ENCODE measurements at regions not wholly inside any gene's neighbourhood (a gene's known extent, or its start where the extent isn't known, plus 50 kb on each side); places are given as distances from the start of the nearest gene placed in this dataset.

DNA sequence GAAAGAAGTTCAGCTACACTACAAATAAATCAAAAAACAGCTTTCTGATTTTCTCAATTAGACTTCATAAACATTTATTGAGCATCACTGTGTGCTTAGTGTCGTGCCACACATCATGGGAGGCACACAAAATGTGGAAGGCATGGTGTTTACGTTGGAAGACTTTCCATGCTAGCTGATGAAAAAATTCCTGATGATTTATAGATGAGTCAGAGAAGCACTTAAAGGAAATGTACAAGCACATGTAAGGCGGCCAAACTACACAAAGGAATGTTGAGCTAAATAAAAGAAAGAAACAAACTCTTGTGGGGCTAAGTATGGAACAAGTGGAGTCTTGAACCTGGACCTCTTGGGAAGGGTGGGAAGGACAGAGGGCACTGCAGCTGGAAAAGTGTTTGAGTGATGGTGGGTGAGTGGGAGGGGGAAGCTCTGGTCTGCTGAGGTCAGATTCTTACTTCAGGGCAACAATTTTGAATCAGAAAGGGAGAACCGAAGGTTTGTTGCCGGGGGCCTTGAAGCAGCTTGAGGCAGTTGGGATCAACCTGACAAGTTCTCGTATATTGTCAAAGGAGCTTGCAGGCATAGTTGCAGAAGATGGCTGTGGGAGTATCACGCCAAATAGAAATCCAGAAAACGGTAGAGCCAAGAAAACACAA lies 66.9 kb downstream of the FOXB1 start:
- TF ChIP-seq, protein P1, sequence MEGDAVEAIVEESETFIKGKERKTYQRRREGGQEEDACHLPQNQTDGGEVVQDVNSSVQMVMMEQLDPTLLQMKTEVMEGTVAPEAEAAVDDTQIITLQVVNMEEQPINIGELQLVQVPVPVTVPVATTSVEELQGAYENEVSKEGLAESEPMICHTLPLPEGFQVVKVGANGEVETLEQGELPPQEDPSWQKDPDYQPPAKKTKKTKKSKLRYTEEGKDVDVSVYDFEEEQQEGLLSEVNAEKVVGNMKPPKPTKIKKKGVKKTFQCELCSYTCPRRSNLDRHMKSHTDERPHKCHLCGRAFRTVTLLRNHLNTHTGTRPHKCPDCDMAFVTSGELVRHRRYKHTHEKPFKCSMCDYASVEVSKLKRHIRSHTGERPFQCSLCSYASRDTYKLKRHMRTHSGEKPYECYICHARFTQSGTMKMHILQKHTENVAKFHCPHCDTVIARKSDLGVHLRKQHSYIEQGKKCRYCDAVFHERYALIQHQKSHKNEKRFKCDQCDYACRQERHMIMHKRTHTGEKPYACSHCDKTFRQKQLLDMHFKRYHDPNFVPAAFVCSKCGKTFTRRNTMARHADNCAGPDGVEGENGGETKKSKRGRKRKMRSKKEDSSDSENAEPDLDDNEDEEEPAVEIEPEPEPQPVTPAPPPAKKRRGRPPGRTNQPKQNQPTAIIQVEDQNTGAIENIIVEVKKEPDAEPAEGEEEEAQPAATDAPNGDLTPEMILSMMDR (IDR thresholded peaks at IDR 0.05; ENCODE audit: low read depth, low read length): no peak
- no peak for TF ChIP-seq MYC (IDR thresholded peaks at IDR 0.05; ENCODE audit: low read depth, low read length)
- TF ChIP-seq, protein P2, sequence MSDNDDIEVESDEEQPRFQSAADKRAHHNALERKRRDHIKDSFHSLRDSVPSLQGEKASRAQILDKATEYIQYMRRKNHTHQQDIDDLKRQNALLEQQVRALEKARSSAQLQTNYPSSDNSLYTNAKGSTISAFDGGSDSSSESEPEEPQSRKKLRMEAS (IDR thresholded peaks at IDR 0.05; ENCODE audit: low read depth, low read length): no peak
- TF ChIP-seq POLR2A (IDR thresholded peaks at IDR 0.05; ENCODE audit: extremely low read depth, insufficient read length): no peak
- H3K4me3 ChIP-seq (ENCODE audit: low read depth, low read length): no peak overlapping the region
- DNase-seq (ENCODE audit: low read depth): no peak

DNA sequence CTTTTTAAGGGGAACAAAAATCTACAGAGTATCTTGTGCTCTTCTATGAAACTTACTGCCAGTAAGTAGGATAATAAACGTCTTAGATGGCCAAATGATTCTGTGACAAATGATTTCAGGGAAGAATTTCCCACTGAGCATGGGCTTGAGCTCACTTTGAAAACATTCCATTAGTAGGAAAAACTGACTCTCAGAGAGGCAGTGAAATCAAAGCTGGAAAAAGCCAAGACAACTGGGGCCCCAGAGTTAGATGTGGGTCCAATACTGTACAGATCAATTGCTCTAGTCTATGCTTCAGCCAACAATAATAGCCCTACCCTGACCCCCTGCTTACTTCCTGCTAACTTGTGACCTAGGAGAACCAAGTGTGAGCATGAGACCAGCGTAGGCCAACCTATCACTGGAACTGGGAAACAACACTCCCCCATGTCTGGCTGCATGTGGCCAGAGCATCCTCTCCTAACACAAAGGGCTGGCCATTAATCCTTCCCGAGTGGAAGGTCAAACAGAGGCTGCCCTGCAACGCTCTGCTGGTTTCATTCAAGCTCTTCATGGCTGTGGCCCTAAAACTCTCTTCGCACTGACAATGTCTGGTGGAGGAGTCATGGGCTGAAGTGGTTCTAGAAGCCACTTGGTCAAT lies 68.8 kb downstream of the FOXB1 start:
- TF ChIP-seq, protein P1 (IDR thresholded peaks at IDR 0.05; ENCODE audit: low read depth, low read length): no peak
- no peak for TF ChIP-seq POLR2A (IDR thresholded peaks at IDR 0.05; ENCODE audit: extremely low read depth, insufficient read length)
- no peak for TF ChIP-seq MYC (IDR thresholded peaks at IDR 0.05; ENCODE audit: low read depth, low read length)
- TF ChIP-seq, protein P2 (IDR thresholded peaks at IDR 0.05; ENCODE audit: low read depth, low read length): no peak
- H3K4me3 ChIP-seq (ENCODE audit: low read depth, low read length): no peak overlapping the region
- DNase-seq (ENCODE audit: low read depth): no peak

DNA sequence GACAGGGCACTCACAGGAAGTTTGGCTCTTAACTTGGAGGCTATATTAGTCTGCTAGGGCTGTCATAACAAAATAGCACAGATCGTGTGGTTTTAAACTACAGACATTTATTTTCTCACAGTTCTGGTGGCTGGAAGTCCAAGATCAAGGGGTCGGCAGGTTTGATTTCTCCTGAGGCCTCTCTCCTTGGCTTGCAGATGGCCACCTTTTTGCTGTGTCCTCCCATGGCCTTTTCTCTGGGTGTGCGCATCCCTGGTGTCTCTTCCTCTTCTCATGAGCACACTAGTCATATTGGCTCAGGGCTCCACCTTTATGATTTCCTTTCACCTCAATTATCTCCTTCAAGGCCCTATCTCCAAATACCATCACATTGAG lies 69.3 kb downstream of the FOXB1 start:
- TF ChIP-seq, protein P1 (IDR thresholded peaks at IDR 0.05; ENCODE audit: low read depth, low read length): no peak
- TF ChIP-seq, protein P2 (IDR thresholded peaks at IDR 0.05; ENCODE audit: low read depth, low read length): no peak
- no peak for TF ChIP-seq MYC (IDR thresholded peaks at IDR 0.05; ENCODE audit: low read depth, low read length)
- no peak for TF ChIP-seq POLR2A (IDR thresholded peaks at IDR 0.05; ENCODE audit: extremely low read depth, insufficient read length)
- DNase-seq (ENCODE audit: low read depth): no peak
- H3K4me3 ChIP-seq (ENCODE audit: low read depth, low read length): no peak overlapping the region

DNA sequence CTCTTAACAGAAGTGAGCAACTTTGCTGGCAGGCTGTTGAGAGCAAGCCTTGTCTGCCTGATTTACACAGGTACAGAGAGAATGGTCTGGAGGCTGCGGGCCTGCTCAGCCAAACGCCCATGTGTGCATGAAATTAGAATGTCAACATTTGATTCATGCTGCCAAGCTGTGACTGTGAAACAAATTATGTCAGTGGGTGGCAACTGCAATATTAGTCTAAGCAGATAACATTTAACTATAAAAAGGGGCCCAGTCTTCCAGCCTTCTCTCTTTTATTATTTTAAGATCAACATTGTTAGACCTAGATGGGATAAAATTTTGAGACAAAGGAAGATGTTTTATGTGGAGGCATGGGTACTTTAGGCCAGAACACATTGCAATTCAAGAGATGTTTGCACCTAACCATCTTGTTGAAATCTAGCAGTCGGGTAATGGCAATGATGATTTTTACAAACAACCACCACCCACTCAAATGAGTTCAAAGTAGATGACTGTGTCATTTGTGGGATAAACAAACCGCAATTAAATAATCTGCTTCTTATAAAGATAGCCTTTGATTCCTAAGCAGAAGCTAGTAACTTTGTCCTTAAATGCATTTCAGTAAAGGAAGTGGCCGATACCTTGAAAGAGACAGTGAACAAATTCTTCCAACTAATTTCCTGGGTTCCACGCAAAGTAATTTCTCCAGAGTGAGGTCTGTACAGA lies 70.2 kb downstream of the FOXB1 start:
- TF ChIP-seq POLR2A (IDR thresholded peaks at IDR 0.05; ENCODE audit: extremely low read depth, insufficient read length): no peak
- H3K4me3 ChIP-seq (ENCODE audit: low read depth, low read length): no peak overlapping the region
- DNase-seq (ENCODE audit: low read depth): no peak

DNA sequence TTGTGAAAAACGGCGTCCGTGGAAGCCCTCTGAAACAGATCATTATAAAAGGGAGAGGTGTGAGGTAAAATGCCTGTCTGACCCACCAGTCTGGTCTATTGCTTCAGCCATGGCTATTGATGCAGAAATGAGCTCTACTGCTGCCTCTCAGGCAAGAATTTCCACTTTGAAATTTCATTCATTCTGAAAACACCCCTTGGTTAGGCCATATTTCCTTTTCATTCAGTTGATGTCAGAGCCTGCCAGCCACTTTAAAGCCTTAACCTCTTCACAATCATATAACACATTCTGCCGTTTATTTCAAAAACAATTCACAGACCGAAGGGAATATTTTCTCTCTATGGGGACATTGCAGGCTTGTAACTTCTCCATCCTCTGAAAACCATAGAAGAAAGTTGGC lies 71.9 kb downstream of the FOXB1 start:
- no peak for DNase-seq (ENCODE audit: low read depth)

More for the DNA sequence above, 71.9 kb downstream of the FOXB1 start:
- TF ChIP-seq MYC (IDR thresholded peaks at IDR 0.05; ENCODE audit: low read depth, low read length) (no peak), POLR2A (IDR thresholded peaks at IDR 0.05; ENCODE audit: extremely low read depth, insufficient read length) (no peak)
- TF ChIP-seq, protein P2 (IDR thresholded peaks at IDR 0.05; ENCODE audit: low read depth, low read length): no peak
- TF ChIP-seq, protein P1 (IDR thresholded peaks at IDR 0.05; ENCODE audit: low read depth, low read length): no peak
- H3K4me3 ChIP-seq (ENCODE audit: low read depth, low read length): no peak overlapping the region
